HG03066 (cell line): ENCODE measurements at regions not wholly inside any gene's neighbourhood (a gene's known extent, or its start where the extent isn't known, plus 50 kb on each side); places are given as distances from the start of the nearest gene placed in this dataset.

ENCODE experiments used
- ATAC-seq: cut with Tn5 transposase; IDR thresholded peaks from one replicate; pipeline ENCODE4 v1.9.1; 2021; ENCODE audit warnings: low read depth; ENCODE audit not compliant: unreplicated experiment

DNA sequence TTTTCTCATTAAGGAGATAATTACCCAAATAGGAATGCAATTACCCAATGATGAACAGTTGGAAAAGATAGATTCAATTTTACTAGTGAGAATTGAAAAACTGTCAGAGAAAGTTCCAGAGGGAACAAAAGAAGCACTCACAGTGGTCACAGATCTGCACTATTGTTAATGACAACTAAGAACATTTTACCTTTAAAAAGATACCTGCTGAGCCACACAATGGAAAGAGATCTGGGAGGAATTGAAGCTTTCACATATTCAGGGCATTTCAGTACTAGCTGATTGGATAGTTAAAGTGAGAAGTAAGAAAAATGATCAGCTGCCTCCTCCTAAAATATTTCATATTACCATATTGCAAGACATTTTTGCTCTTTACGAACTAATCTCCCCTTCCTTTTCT, 1822.2 kb downstream of the STIM2 start:
- no peak for ATAC-seq

GRCh38 chr4:28686618-28687017, 1826.0 kb downstream of the STIM2 start:
- no peak for ATAC-seq

GRCh38 chr4:28690890-28691289, 1830.2 kb downstream of the STIM2 start:
- no peak for ATAC-seq

- ATAC-seq = no peak
Observed at GRCh38 chr4:28702571-28702970, 1841.9 kb downstream of the STIM2 start.

- ATAC-seq = no peak
Observed at GRCh38 chr4:28709891-28710290, 1849.2 kb downstream of the STIM2 start.

DNA sequence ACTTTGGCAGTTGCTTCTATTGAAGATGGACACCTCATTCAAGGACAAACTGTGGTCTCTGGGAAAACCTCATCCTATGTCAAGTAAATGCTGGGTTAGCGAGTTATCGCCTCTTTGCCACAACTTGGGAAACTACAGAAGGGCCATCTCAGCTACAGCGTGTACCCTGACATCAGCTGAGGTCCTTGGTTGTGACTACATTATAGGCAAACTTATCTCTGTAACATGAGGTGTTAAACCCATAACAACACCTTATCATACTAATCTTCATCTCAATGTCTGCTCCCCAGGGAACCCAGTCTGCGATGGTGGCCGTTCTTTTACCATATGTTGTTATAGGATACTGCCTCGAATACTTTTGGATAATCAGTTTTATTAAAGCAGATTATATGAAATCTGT, 1862.7 kb downstream of the STIM2 start:
- no peak for ATAC-seq

DNA sequence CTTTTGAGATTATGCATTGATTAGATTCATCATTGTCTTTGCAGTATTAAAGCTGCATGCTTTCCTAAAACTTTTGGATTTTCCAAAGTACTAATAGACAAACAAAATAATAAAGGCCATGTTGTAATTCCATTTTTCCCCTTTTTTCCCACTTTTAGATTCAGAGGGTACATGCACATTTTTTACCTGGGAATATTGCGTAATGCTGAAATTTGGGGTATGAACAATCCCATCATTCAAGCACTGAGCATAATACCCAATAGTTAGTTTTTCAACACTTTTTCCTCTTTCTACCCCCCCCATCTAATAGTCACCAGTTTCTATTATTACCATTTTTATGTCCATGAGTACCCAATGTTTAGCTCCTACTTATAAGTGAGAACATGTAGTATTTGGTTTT, 1863.6 kb downstream of the STIM2 start:
- no peak for ATAC-seq

GRCh38 chr4:28730304-28730703, 1869.7 kb downstream of the STIM2 start:
- no peak for ATAC-seq

- ATAC-seq = no peak
Observed at GRCh38 chr4:28744066-28744465, 1883.4 kb downstream of the STIM2 start.

- ATAC-seq = no peak
Observed at GRCh38 chr4:28754376-28754775, 1893.7 kb downstream of the STIM2 start.

- no peak for ATAC-seq
Observed at GRCh38 chr4:28755081-28755480, 1894.4 kb downstream of the STIM2 start.

- ATAC-seq = no peak
Observed at GRCh38 chr4:28759064-28759463, 1898.4 kb downstream of the STIM2 start.

DNA sequence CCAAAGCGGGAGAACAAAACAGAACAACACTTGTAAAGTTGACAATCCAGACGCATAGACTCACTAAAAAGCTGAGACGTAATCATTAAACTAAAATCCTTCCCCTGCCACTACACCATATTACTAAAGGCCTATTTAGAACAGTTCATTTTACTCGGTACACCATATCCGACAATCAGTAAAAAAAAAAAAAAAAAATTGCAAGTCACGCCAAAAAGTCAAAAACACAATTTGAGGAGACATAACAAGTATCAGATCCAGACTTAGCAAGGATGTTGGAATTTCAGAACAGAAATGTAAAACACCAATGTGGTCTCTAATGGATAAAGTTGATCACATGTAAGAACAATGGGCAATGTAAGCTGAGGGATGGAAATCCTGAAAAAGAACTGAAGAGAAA, 1899.4 kb downstream of the STIM2 start:
- no peak for ATAC-seq

GRCh38 chr4:28772066-28772465, 1911.4 kb downstream of the STIM2 start:
- no peak for ATAC-seq

DNA sequence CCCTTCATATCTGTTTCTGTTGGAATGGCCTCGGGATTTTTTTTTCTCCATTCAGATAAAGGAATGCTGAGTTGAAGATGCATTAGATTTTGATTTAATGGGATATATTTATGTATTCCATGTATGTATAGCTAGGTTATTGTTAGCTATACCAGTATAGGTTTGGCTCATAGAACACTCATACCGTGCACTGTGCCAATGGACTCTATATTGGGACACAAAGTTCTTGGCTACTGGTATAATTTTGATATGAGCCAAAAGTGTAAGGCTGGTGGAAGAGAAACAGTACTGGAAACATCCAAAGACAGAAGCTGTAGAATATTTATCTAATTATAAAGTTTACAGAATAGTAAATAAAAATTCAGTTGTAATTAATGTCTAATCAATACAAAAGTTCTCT, 1912.1 kb downstream of the STIM2 start:
- ATAC-seq = no peak

DNA sequence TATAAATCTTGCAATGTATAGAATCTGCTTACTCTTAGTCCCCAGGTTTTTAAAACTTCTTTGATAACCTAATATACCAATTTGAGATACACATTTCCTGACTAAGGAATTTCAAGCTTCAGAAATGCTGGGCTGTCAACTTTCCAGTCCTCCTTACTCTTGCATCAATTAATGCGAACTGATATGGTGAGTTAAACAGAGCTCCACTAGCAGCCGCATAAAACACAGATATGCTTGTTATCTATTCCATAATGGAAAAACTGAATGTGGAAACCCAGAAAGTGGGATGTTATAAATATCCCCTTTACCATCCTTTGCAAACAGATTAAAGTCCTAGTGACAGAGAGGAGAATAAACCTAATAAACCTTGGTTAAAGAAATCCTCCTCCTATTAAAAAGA, 1913.7 kb downstream of the STIM2 start:
- ATAC-seq = no peak

- no peak for ATAC-seq
Observed at GRCh38 chr4:28776004-28776403, 1915.4 kb downstream of the STIM2 start.

GRCh38 chr4:28784188-28784587, 1923.5 kb downstream of the STIM2 start:
- ATAC-seq = no peak

DNA sequence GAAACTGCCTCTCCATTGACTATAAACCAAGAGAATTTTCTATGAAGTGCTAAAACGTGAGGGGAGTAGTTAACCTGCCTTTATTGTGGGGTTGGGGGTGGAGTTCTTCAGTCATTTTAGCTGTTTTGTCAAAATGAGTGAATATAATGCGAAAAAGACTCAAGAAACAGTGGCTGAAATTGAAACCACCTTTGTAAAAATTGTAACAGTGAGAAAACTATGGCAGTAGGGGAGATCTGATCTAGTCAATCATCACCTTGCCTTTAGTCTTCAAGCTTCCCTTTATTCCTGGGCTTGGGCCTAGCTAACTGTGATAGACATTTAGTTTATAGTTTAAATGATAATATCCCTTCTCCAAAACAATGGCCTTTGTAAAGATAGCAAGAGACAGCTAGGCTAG, 1927.3 kb downstream of the STIM2 start:
- no peak for ATAC-seq

DNA sequence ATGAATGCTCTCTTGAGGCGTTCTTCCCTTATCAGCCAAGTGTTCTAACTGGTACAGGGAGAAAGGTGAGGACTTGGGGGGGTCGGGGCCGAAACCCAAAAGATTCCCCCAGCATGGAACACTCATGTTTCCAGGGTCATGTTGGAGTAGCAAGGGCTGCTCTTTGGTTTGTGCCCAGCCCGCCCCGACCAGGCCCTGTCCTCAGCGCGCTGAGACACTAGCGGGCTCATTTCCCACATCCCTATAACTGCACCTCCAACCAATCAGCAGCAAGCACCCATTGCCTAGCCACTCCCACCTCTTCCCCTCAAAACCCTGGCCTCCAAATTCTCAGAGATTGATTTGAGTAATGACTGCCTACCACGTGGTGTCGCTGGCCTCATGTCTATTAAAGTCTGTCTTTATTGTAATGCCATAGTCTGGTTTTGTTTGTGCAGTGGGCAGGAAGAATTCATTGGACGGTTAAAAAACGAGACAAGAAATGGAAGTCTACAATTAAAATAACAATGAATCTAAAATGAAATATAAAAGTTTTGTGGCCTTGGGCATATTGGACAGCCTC, 1928.4 kb downstream of the STIM2 start:
- no peak for ATAC-seq

GRCh38 chr4:28792917-28793597, 1927.1 kb upstream of the PCDH7 start:
- no peak for ATAC-seq

DNA sequence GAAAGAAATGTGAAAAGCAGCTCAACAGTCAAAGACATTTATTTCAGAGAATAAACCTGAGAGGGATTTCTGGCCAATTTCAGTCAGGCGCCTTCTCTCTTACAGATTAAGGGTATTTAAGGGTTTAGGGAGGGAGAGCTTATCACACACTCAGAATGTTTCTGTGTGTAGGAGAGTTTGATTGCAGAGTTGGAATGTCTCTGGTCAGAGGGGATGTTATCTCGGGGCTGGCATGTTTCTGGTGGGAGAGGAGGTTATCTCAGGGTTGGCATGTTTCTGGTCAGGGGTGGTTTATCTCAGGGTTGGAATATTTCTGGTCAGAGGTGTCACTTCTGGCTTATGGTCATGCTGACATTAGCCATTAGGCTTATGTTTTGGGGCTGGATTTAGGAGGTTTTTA, 1920.5 kb upstream of the PCDH7 start:
- ATAC-seq = no peak

- no peak for ATAC-seq
Observed at GRCh38 chr4:28811025-28811424, 1909.1 kb upstream of the PCDH7 start.
